HG02938 (cell line): ENCODE measurements at regions not wholly inside any gene's neighbourhood (a gene's known extent, or its start where the extent isn't known, plus 50 kb on each side); places are given as distances from the start of the nearest gene placed in this dataset.

Experiments used
- ATAC-seq: cut with Tn5 transposase; IDR thresholded peaks from one replicate; pipeline ENCODE4 v1.9.1; 2021; ENCODE audit warnings: mild to moderate bottlenecking, moderate library complexity; ENCODE audit not compliant: unreplicated experiment

DNA sequence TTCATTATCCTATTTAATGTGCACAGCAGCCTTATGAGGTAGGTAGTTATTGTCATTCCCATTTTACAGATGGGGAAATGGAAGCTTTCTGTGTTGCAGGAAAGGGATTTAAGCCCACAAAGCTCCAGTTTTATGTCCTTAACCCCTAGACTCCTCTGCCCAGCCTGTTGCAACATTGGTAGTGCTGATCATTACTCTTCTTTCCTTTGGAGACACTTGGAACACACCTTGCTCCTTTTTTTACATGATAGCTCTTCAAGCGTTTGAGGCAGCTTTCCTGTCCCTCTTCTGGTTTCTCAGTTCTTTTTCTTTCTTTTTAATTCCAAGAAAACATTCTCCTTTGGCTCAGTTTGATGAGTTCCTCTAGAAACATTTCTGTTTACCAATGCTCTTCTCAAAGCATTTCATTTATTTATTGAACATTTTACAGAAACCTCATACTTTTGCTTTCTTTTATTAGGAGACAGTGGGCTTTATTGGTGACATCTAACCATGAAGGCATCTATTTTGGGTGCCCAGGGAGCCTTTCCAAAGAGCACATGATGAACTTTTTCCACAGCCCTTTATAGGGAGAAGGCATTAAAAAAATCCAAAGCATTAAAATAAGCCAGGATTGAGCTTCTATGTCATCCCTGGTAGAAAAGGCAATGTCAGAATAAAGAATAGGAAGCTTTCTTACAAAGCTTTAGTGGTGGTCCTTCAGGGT, 218.0 kb downstream of the TMEM38B start:
- no peak for ATAC-seq

DNA sequence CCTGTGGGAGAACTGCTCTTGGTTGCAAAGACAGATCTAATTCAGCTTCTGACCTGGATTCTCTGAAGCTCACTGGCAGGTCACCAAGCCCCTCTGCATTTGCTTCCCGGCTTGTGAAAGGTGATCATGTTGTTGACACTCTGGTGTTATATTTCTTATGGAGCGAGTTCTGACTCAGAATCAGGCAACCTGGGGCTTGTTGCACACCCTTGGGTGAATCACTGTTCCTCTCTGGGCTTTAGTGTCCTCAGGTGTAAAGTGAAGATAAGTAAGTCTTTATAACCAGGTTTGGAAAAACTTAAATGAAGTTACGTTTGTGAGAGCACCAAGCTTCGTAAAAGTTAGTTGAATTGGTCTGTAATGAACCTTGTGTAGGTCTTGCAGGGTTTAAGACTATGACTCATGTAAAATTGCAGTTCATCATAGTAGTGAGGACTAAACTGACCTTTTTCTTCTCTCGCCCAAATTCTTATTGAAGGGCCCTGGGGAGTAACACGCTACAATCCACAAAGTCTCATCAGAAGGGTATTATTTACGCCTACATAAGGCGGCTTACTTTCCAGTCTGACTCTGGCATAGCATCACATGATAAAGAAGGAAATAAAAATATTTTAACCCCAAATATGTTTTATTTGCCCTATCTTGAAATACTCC, 218.6 kb downstream of the TMEM38B start:
- ATAC-seq: no peak

DNA sequence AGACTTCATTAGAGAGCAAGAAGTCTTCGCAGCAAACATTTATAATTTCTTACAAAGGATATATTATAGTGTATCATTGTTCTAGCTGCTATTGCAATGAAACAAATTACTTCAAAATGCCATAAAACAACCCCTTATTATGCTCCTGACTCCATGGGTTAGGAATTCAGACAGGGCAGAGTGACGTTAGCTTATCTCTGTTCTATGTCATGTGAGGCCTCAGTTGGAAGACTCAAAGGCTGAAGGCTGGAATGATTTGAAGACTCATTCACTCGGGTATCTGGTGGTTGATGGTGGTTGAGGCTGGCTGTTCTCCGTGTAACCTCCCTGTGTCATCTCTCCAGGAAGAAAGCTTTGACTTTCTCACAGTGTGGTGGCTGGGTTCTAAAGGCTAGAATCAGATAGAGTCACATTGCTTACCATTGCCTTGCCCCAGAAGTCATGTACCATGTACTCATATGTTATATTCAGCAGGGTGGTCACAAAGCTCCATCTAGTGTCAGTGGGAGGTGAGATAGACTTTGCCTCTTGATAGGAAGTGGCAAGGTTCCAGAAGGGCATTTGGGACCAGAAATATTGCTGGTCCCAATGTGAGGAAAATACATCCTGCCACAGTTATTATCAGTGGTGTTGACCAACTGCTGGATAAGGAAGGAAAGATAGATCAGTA, 226.9 kb downstream of the TMEM38B start:
- no peak for ATAC-seq

DNA sequence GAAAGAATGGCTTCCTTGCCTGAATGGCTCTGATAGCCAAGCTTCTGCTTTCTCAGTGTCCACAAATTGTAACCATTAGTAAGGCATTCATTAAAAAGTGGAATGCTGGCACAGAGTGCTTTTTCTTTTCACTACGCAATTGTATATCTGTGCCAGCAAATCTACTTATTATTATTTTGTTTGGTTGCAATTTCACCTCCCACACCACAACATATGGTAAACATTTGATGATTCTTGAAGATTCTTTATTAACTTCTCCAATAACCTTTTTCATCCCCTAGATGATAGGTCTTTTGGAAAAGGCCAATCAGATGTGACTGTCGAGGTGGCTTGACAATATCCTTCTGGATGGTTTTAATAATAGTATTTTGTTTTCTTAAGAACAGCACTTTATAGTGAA, 234.1 kb downstream of the TMEM38B start:
- ATAC-seq: no peak

DNA sequence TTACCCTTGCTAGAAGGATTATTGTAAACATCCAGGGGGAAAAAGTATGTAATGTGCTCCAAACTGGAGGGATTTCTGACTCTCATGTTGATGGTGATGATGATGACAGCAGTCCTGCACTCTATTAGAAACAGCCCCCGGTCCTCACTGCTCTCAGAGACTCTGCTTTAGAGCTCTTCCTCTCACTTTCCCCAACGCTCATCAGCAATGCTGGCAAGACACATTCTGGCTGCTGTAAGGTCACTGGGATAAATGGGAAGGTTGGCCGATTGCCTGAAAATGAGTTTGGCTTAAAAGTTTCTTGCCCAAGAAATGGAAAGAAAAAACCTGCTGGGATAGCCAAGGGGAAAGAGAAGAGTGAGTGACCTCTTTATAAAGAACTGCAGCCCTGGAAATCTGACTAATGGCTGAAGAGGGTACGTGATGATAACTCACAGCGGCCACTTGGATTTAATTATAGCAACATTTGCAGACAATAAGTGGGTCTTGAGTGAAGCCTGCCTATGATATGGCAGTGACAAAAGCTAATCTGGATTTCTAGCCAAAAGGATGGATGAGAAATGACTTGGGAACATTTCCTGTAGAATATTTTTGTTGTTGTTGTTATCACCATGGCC, 235.8 kb downstream of the TMEM38B start:
- no peak for ATAC-seq

DNA sequence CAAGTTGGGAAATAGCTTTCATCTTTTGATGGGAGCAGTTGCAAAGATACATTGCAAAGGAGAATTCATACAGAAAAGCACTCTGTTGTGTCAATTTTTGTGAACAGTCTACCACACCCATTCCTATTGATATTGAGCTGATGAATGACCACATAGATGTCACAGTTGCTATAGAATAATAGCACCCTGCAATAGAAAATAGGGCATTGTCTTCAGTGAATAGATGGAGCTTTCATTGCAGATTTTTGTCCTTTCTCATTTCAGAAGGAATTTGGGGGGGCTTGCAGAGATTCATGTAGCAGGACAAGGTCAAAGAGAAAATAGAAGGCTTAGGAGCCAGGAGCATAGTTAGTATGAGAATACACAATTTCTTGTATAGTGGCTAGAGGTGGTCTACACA, 237.9 kb downstream of the TMEM38B start:
- no peak for ATAC-seq

DNA sequence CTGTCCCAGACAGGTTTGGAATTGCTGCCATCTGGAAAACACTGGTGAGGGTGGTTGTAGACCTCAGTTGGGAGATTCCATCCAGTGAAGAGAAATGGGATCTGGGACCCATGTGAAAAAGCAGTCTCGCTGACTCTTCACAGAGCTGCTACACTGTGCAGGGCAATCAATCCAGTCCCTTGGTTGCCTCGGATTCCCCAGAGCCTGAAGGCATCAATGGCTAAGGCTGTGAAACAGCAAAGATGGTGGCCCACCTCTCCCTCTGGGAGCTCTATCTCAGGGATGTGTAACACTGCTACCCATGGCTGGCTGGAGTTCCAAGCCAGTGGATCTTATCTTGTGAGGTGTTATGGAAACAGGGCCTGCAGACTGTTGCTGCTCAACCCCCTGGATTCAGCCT, 256.1 kb downstream of the TMEM38B start:
- no peak for ATAC-seq

DNA sequence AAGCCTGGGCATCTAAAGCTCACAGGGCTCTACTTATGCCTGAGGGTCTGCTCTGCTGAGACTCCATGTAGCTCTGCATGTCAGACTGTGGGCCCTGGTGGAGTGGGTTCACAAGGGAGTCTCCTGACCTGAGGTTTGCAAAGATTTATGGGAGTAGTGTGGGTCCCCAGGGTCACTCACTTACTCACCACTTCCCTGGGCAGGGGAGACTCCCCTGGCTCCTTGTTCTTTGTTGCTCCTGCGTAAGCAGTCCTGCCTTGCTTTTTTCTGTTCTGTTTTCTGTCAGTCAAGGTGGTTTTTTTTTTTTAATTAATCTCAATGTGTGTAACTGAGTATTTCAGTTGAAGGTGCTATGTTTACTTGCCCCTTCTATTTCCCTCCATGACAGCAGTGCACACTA, 256.6 kb downstream of the TMEM38B start:
- no peak for ATAC-seq

DNA sequence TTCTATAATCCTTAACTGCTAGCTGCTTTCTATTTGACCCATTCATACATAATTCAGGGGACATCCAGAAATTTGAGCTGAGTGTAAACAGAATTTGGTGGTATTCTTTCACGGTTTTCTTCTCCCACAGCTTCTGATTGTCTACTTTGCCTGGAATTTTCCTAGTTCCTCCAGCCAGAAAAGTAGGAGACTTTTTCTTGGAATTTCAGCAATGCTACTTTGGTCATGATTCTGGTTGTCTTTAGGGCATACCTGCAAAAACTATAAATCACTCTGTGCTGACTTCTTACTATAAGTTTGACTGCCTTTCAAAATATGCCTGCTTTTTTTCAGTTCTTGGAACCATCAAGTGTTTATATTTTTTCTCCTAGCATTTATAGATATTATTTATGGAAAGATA, 260.2 kb downstream of the TMEM38B start:
- no peak for ATAC-seq

DNA sequence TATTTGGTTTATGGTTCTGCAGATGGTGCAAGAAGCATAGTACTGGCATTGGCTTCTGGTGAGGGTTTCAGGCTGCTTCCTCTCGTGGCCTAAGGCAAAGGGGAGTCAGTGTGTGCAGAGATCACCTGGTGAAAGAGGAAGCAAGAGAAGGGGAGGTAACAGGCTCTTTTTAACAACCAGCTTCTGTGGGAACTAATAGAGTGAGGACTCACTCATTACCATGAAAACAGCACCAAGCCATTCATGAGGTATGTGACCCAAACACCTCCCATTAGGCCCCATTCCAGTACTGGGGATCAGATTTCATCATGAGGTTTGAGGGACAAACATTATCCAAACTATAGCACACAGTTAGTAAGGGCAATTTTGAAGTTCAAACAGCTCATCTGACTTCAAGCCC, 263.5 kb downstream of the TMEM38B start:
- no peak for ATAC-seq

DNA sequence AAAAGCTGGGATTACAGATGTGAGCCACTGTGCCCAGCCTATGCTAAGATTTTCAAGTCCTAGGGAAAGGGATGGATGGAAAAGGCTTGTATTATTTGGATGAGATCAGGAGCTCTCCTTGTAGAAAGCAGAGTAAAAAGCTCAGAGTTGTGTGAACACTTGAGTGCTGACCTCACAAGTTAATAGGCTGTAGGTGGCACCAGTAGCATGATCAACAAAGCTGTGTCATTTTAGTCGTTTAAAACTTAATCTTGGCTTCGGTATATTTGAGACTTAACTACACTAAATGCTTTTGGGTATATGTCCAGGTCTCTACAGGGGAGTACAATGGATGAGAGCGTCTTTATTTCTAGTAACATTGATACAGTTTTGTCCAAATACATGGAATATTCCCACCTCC, 264.2 kb downstream of the TMEM38B start:
- no peak for ATAC-seq

DNA sequence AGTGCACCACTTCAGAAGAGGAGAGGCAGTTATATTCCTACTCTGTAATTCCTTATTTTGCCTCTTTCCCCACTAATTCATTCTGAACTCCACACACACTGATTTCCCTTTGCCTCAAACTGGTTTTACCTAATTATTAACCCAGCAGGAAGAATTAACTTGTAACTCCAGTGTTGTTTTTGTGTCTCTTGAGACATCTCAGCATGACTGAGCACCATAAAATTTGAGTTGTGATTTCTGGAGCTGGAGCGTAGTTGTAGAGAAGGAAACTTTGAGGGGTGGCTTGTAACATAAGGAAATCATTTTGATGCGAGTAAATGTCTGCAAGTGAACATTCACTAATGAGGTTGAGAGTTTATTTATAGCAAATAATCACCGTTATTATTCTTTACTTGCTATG, 265.2 kb downstream of the TMEM38B start:
- no peak for ATAC-seq

DNA sequence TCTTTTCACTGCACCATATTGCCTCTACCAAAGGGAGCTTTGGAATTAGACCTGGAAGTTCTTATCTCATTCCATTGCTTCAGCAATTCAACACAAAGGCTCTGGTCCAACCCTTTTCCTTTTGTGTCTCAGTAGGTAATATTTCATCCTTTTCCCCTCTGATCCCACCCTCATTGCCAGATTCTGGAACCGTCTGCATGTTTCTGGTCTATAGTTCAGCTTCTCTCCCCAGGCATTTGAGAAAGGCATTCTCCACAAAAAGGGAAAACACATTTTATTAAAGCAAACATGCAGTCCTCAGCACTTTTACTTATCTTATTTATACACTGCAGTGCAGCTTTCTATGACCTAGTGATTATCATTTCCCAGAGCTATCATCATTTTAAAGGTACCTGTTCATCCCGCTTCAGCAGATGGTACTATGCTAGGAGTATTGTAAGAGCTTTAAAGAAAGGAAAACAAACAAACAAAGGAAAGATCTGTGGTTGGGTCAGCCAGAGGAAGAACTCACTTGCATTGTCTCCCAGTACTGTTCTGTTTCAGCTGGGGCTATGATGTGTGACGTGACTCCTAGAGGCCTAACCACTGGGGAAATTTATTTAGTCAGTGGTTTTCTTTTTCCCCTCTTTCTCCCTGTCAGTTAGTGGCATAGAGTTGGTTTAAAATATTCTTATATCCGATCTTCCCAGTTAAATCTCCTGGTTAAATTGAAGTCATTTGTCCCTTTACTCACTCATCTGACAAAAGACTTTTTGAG, 269.2 kb downstream of the TMEM38B start:
- ATAC-seq: no peak

DNA sequence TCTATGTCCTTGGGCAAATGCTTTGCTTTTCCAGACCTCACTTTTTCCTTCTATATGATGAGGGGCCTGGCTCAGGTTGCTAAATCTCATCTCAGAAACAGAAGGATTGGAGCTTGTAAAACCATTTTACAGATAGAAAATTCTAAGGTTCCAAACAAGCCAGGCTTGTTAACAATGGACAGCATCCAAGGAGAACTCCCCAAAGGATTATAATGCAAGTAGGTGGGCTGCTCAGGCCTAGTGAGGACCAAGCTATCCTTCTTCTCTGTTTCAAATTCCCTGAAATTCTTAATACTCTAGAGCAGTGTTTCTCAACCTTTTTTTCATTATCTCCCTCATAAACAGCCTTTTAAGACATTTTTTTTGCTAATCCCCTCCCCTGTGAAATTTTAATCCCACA, 269.8 kb downstream of the TMEM38B start:
- ATAC-seq: no peak

DNA sequence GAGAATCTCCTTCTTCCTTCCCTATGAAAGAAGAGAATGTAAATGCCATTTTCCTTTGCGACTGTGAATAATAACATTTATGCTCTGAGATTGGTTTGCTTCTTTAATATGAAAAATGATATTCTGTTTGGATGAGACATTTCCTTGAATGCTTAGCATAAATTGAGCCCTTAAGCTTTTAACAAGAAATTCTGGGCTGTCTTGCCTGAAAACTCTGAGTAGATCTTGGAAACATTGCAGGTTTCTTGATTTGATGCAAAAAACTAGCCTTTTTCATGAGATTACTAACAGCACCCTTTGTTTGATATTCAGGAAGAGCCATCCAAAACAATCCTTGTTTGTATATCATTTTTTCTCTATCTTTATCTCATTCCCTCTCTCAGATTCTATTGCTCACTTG, 272.5 kb downstream of the TMEM38B start:
- no peak for ATAC-seq

DNA sequence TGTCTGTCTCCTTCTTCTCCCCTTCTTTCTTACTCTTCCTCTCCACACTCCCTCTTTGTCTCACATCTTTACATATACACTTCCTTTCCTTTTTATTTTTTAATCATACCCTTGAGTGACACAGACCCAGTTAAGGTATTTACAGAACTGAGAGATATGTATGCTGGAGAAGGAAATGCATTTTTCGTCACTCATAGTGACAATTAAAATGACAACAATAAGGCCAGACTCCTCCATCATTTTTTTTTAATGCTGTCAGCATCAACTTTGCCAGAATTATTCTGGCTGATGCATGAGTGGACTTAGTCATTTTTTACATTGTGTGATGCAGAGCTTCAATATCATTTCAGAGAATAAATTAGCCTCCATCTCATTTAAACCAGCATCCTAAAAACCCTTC, 272.9 kb downstream of the TMEM38B start:
- ATAC-seq: no peak

DNA sequence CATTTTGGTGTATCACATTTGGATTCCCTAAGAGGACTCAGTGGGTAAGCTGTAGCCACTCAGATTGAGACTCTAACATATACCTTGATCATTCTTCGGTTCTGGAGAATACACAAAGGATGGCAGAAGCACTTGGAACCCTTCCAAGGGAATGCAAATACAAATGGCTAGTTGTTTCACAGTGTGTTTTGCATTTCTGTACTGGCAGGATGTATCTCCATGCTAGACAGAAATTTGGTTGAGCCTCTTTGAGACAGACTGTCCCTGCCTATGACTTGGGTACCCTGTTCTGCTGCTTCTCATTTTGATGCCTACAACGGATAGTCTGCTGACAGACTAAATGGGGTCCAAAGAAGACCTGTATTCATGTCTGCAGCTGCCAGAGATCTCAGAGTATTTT, 273.5 kb downstream of the TMEM38B start:
- ATAC-seq: no peak

DNA sequence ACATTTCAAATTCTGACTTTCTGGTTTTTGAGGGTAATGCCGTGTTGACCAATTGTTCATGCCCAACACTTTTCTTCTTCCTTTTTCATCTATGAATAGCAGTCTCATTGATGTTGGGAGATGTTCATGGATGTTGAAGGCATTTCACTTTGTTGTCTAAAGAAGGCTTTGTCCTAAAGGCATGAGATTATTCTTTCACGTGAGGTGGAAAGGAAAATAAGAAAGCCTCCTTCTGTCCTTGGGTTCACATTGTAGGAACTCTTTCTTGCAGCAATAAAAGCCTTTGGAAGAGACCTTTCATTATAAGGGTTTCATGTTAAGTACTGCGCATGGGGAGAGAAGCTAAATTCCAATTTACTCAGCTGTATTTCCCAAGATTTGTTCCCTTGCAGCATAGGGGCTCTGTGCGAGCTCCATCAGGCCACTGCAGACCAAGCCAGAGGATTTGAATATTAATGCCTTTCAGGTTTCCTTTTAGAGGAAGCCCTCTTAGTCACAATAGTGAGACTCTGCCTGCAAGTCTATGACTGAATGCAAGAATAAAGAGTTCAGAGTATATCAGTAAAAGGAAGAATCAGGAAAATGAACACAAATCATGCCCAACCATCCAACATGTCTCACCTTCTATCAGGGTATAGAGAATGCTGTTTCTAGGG, 274.6 kb downstream of the TMEM38B start:
- ATAC-seq: no peak

DNA sequence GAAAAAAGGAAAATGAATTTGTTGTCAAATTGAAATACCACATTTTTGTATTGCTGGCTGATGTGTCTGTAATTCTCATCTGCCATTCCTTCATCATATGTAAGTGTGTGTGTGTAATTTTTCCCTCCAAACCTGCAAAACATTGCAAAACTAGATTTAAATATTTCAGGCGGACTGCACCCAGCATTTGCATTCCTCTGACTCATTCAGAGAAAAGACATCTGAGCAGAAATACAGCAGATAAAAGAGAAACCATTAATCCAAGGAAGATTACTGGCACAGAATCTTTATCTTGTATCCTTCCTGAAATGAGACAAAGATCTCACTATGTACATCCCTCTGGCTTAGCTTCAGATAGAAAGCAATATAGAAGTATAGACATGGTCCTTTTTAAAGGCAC, 275.3 kb downstream of the TMEM38B start:
- ATAC-seq: no peak

DNA sequence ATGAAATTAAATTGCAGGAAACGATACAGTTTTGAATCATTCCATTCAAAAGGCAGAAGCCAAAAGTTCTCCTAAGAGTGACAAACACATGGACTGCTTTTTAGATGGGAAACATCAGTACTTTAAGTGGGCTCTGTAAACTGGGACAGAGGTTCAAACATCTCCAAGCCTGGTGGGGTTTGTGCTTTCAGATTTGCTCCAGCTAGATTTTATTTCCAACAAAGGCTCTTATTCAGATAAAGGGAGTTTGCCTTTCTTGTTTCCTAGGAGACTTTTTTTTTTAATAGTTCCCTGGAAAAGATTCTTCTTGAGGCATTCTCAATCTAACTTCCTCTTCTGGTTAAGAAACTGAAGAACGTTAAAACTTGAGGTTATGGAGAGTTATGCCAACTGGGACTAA, 277.6 kb downstream of the TMEM38B start:
- ATAC-seq: no peak
